BE2C (cell line): ENCODE measurements at regions not wholly inside any gene's neighbourhood (a gene's known extent, or its start where the extent isn't known, plus 50 kb on each side); places are given as distances from the start of the nearest gene placed in this dataset.
"Not testable (repeated sequence)": the region's sequence is repeated elsewhere in the genome, so short reads cannot be mapped to it uniquely, and the experiment has no call there.

Source experiments
- DNase-seq: peaks from one replicate; pipeline ENCODE4 v3.0.0-alpha.2; 2020
- H3K27me3 ChIP-seq: fragments of 250-450 bp; sonication (Bioruptor Pico); 2 replicates; pipeline ENCODE4 v1.5.1; 2020; ENCODE audit warnings: mild to moderate bottlenecking
- H3K36me3 ChIP-seq: fragments of 250-450 bp; sonication (Bioruptor Pico); 2 replicates; pipeline ENCODE4 v1.5.1; 2020; ENCODE audit warnings: mild to moderate bottlenecking
- H3K4me1 ChIP-seq: fragments of 250-450 bp; sonication (Bioruptor Pico); 2 replicates; pipeline ENCODE4 v1.5.1; 2020
- H3K4me3 ChIP-seq: 2 replicates; pipeline ENCODE4 v1.5.1; 2011; ENCODE audit warnings: low read depth, low read length
- H3K9me3 ChIP-seq: fragments of 250-450 bp; sonication (Bioruptor Pico); 2 replicates; pipeline ENCODE4 v1.5.1; 2020
- CTCF ChIP-seq: IDR thresholded peaks from 2 replicates; pipeline ENCODE4 v1.5.1; 2012; ENCODE audit warnings: mild to moderate bottlenecking, low read depth, low read length

DNA sequence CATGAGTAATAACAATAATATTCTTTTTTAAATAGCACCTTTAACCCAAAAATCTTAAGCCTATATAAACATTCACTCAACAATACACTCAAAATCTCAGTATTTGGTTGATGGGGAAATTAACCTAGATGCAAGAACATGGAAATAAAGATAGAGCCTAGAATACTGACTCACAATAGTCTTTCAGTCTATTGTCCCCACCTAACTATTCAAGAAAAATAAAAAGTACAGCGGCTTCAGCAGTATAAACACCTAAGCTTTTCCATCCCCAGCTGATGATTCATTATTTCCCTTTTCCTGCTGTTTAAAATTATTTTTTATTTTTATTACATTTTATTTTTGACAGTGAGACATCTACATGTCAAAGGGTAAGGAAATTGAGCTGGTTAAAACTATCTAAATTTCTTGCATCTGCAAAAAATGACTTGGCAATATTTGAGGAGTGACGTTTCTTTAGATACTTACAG lies 201.4 kb downstream of the FZD1 start:
- Histone ChIP-seq H3K4me3 (no peak overlapping the region), H3K4me1 (no peaks in the 10 kb centered on the region), H3K9me3 (no peaks in the 10 kb centered on the region), H3K27me3 (no peaks in the 10 kb centered on the region), H3K36me3 (no peaks in the 10 kb centered on the region)
- TF ChIP-seq CTCF: no peak
- no peak for DNase-seq

GRCh38 chr7:91468256-91468655 lies 204.0 kb downstream of the FZD1 start:
- no peaks in the 10 kb centered on the region for H3K9me3 ChIP-seq
- H3K27me3 ChIP-seq: no peaks in the 10 kb centered on the region
- H3K36me3 ChIP-seq: no peaks in the 10 kb centered on the region
- no peak overlapping the region for H3K4me3 ChIP-seq
- no peaks in the 10 kb centered on the region for H3K4me1 ChIP-seq
- no peak for TF ChIP-seq CTCF
- no peak for DNase-seq

- Histone ChIP-seq H3K27me3 (no peaks in the 10 kb centered on the region), H3K4me1 (no peaks in the 10 kb centered on the region), H3K36me3 (no peaks in the 10 kb centered on the region), H3K4me3 (no peak overlapping the region), H3K9me3 (no peaks in the 10 kb centered on the region)
- no peak for DNase-seq
- TF ChIP-seq CTCF: no peak
Observed at GRCh38 chr7:91473619-91474018, 209.4 kb downstream of the FZD1 start.

GRCh38 chr7:91474074-91474473 lies 209.8 kb downstream of the FZD1 start:
- H3K27me3 ChIP-seq: no peaks in the 10 kb centered on the region
- no peaks in the 10 kb centered on the region for H3K4me1 ChIP-seq
- H3K36me3 ChIP-seq: no peaks in the 10 kb centered on the region
- DNase-seq: no peak
- H3K4me3 ChIP-seq: no peak overlapping the region
- no peak for TF ChIP-seq CTCF
- H3K9me3 ChIP-seq: no peaks in the 10 kb centered on the region

- not testable (repeated sequence) for H3K4me3 ChIP-seq, H3K4me1 ChIP-seq, H3K36me3 ChIP-seq, H3K9me3 ChIP-seq, H3K27me3 ChIP-seq, DNase-seq
Observed at GRCh38 chr7:91480470-91480869, 216.2 kb downstream of the FZD1 start.

DNA sequence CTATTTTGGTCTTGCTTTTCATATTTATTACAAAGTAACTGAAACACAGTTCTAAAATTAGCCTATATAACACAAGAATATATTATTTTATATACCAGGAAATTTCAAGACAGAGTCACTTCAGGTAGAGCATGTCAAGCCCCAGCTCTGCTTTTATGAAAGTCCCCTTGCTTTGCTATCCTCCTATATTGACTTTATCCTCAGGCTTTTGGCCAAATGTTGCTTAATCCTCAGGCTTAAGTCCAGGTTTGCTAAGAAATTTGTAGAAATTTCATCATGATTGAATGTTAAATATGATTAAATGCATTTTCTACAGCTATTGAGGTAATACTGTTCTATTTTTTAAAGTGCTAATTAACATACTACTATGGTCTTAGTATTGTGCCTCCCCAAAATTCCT lies 227.6 kb downstream of the FZD1 start:
- TF ChIP-seq CTCF: no peak
- no peak overlapping the region for H3K4me3 ChIP-seq
- H3K9me3 ChIP-seq: no peaks in the 10 kb centered on the region
- H3K27me3 ChIP-seq: no peaks in the 10 kb centered on the region
- no peaks in the 10 kb centered on the region for H3K36me3 ChIP-seq
- DNase-seq: no peak
- no peaks in the 10 kb centered on the region for H3K4me1 ChIP-seq

DNA sequence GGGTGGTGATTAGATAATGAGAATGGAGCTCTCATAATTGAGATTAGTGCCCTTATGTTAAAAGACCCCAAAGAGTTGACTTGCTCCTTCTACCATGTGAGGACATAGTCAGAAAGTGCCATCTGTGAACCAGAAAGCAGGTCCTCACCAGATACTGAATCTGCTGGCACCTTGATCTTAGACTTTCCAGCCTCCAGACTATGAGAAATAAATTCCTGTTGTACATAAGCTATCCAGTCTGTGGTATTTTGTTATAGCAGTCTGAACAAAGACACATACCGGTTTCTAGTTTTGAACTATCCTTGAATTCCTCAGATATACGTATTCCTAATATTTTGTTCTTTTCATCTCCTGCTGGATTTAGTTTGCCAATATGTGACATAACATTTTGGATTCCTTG lies 228.1 kb downstream of the FZD1 start:
- TF ChIP-seq CTCF: no peak
- Histone ChIP-seq H3K4me3 (no peak overlapping the region), H3K4me1 (no peaks in the 10 kb centered on the region), H3K36me3 (no peaks in the 10 kb centered on the region), H3K27me3 (no peaks in the 10 kb centered on the region), H3K9me3 (no peaks in the 10 kb centered on the region)
- no peak for DNase-seq
